Prostate gland (tissue), 2 donors: ENCODE measurements at regions not wholly inside any gene's neighbourhood (a gene's known extent, or its start where the extent isn't known, plus 50 kb on each side); places are given as distances from the start of the nearest gene placed in this dataset.

ENCODE experiments used
- DNase-seq: peaks from one replicate; pipeline ENCODE4 v3.0.0-alpha.2; 2019; ENCODE audit warnings: low spot score
- H3K27ac ChIP-seq, 2 donors: fragments of 200-600 bp; sonication (generic); 2 replicates each; pipeline ENCODE4 v1.5.1; 2017 to 2019
- H3K27me3 ChIP-seq: fragments of 200-600 bp; sonication (generic); replicated peaks from 2 replicates; pipeline ENCODE4 v1.5.1; 2019; ENCODE audit not compliant: insufficient read depth
- H3K36me3 ChIP-seq, 2 donors: fragments of 200-600 bp; sonication (generic); 1 replicate in 1 of 2; 2 replicates in 1 of 2; pipeline versions ENCODE4 v1.5.1 to v1.8.1; 2017 to 2019
- H3K4me1 ChIP-seq: fragments of 200-600 bp; sonication (generic); replicated peaks from 2 replicates; pipeline ENCODE4 v1.5.1; 2019
- H3K4me3 ChIP-seq, 2 donors: fragments of 200-600 bp; sonication (generic); 2 replicates each; pipeline ENCODE4 v1.5.1; 2017 to 2019
- H3K9me3 ChIP-seq: fragments of 200-600 bp; sonication (generic); 2 replicates; pipeline ENCODE4 v1.5.1; 2017
- CTCF ChIP-seq, 4 experiments: fragments of 200-600 bp in 2 of 4; fragments of 450-650 bp in 2 of 4; sonication (generic) in 2 of 4; IDR thresholded peaks; 1 replicate in 3 of 4; 2 replicates in 1 of 4; pipeline ENCODE4 v1.5.1; 2016 to 2019; ENCODE audit warnings: antibody characterized with exemption in 4 of 4, mild to moderate bottlenecking in 2 of 4, moderate library complexity in 2 of 4
- POLR2A ChIP-seq: fragments of 450-650 bp; IDR thresholded peaks from one replicate; pipeline ENCODE4 v1.6.1; 2016; ENCODE audit warnings: antibody characterized with exemption, mild to moderate bottlenecking
- POLR2AphosphoS5 ChIP-seq: sonication (generic); formaldehyde crosslinking; IDR thresholded peaks from one replicate; pipeline ENCODE4 v1.6.1; 2017; ENCODE audit warnings: antibody characterized with exemption
- WGBS: methylation state at CpG from one replicate; pipeline ENCODE4 v1.1.5; 2018; 5-methylcytosine and 5-hydroxymethylcytosine counted together
- intact Hi-C: fragments of 100-400 bp; cut with DNase I; formaldehyde crosslinking; loops from one replicate; pipeline ENCODE4 v1.14.2; 2022

DNA sequence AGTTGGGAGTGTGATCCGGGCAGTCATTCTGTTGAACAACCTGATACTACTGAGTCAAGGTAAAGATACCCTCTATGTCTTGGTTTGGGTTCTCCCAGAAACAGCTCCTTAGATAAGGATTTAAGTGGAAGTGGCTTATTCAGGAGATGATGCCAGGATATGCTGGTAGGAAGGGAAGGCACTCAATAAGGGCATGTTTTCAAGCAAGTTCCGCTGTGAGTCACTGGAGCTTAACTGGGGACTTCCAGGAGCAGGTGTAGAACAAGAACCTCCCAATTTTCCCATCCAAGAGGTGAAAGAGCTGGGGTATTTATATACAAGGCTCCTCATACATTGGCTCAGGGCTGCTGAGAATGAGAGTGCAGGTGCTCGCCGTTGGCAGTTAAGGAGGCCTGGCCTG lies 218.6 kb downstream of the AKAP7 start:
- WGBS: 98% methylated on average over 4 of the region's 4 CpGs
- Histone ChIP-seq H3K27ac (no peak overlapping the region), H3K4me1 (no peaks in the 10 kb centered on the region), H3K9me3 (no peaks in the 10 kb centered on the region), H3K36me3 (no peaks in the 10 kb centered on the region), H3K27me3 (no peaks in the 10 kb centered on the region), H3K4me3 (no peak overlapping the region)
- no peak for DNase-seq
- intact Hi-C loops: no loop called here
- TF ChIP-seq POLR2A (no peak), CTCF (IDR thresholded peaks at IDR 0.05) (no peak), POLR2AphosphoS5 (no peak)

- Histone ChIP-seq H3K9me3 (no peaks in the 10 kb centered on the region), H3K4me1 (no peaks in the 10 kb centered on the region), H3K36me3 (no peaks in the 10 kb centered on the region), H3K27ac (no peak overlapping the region), H3K4me3 (no peak overlapping the region), H3K27me3 (no peaks in the 10 kb centered on the region)
- WGBS: 94% methylated on average over 2 of the region's 2 CpGs
- TF ChIP-seq POLR2AphosphoS5 (no peak), POLR2A (no peak), CTCF (IDR thresholded peaks at IDR 0.05) (no peak)
- intact Hi-C loops: no loop called here
- DNase-seq: no peak
Observed at GRCh38 chr6:131354356-131354755, 218.7 kb upstream of the ARG1 start.

DNA sequence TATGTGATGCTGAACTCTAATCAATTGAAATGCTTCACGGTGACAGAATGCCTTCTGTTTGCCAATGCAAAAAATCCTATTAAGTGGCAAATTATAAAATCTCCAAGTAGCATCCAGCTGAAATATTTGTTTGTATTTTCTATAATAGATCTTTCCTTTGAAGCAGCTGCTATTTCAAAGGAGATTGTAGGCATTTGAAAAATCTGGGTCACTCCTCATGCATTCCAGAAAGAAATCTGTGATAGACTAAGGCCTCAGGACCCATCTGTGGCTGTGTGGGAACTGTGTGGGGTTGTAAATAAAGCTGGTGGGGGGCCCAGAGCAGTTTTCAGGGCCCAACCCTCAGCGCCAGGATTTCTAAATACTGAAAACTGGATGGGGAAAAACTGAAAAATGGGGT lies 216.9 kb upstream of the ARG1 start:
- no peak overlapping the region for H3K27ac ChIP-seq
- H3K36me3 ChIP-seq: no peaks in the 10 kb centered on the region
- H3K27me3 ChIP-seq: no peaks in the 10 kb centered on the region
- no peak for DNase-seq
- H3K9me3 ChIP-seq: no peaks in the 10 kb centered on the region
- WGBS: 56% methylated on average over 2 of the region's 2 CpGs
- intact Hi-C loops: no loop called here
- TF ChIP-seq POLR2AphosphoS5: no peak
- no peak for TF ChIP-seq CTCF (IDR thresholded peaks at IDR 0.05)
- TF ChIP-seq POLR2A: no peak
- H3K4me1 ChIP-seq: no peaks in the 10 kb centered on the region
- no peak overlapping the region for H3K4me3 ChIP-seq

- intact Hi-C loops: no loop called here
- no peaks in the 10 kb centered on the region for H3K4me1 ChIP-seq
- WGBS: 82% methylated on average over 2 of the region's 2 CpGs
- no peaks in the 10 kb centered on the region for H3K36me3 ChIP-seq
- no peaks in the 10 kb centered on the region for H3K27me3 ChIP-seq
- H3K27ac ChIP-seq: no peak overlapping the region
- DNase-seq: no peak
- no peak for TF ChIP-seq POLR2A
- TF ChIP-seq POLR2AphosphoS5: no peak
- TF ChIP-seq CTCF (IDR thresholded peaks at IDR 0.05): no peak
- H3K4me3 ChIP-seq: no peak overlapping the region
- no peaks in the 10 kb centered on the region for H3K9me3 ChIP-seq
Observed at GRCh38 chr6:131357501-131357900, 215.5 kb upstream of the ARG1 start.

DNA sequence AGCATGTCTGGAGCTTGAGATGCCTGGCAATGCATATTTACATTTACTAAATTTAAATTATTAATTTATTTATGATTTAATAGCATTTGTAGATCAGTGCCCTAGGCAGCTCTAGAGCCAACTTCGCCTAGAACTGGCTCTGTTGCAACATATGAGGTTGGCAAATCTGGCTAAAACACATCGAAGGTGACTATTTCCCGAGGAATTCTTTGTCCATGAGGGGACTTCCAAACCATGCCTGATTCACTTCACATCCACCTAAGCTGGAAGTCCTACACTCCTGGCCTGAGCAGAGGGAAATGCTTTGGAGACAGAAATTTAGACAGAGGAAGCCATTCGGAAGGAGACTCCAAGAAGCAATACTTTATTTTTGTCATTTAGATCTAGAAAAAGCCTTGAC lies 211.0 kb upstream of the ARG1 start:
- no peaks in the 10 kb centered on the region for H3K4me1 ChIP-seq
- no peaks in the 10 kb centered on the region for H3K9me3 ChIP-seq
- H3K4me3 ChIP-seq: no peak overlapping the region
- intact Hi-C loops: no loop called here
- 96% methylated on average over 4 of the region's 4 CpGs for WGBS
- no peak for TF ChIP-seq CTCF (IDR thresholded peaks at IDR 0.05)
- no peak for TF ChIP-seq POLR2AphosphoS5
- no peak for TF ChIP-seq POLR2A
- H3K27me3 ChIP-seq: no peaks in the 10 kb centered on the region
- H3K27ac ChIP-seq: no peak overlapping the region
- no peak for DNase-seq
- H3K36me3 ChIP-seq: no peaks in the 10 kb centered on the region
